NCI-H345 (cell line): ENCODE measurements at regions not wholly inside any gene's neighbourhood (a gene's known extent, or its start where the extent isn't known, plus 50 kb on each side); places are given as distances from the start of the nearest gene placed in this dataset.
"Not testable (repeated sequence)": the region's sequence is repeated elsewhere in the genome, so short reads cannot be mapped to it uniquely, and the experiment has no call there.

ENCODE experiments used
- DNase-seq: peaks from one replicate; lab custom pipeline; 2025; lab: John Stamatoyannopoulos, UW

DNA sequence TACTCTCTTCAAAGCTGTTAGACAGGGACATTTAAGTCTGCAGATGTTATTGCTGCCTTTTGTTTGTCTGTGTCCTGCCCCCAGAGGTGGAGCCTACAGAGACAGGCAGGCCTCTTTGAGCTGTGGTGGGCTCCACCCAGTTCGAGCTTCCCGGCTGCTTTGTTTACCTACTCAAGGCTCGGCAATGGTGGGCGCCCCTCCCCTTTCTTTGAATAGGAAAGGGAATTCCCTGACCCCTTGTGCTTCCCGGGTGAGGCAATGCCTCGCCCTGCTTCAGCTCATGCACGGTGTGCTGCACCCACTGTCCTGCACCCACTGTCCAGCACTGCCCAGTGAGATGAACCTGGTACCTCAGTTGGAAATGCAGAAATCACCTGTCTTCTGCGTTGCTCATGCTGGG, 435.8 kb upstream of the GRIN3A start:
- not testable (repeated sequence) for DNase-seq

DNA sequence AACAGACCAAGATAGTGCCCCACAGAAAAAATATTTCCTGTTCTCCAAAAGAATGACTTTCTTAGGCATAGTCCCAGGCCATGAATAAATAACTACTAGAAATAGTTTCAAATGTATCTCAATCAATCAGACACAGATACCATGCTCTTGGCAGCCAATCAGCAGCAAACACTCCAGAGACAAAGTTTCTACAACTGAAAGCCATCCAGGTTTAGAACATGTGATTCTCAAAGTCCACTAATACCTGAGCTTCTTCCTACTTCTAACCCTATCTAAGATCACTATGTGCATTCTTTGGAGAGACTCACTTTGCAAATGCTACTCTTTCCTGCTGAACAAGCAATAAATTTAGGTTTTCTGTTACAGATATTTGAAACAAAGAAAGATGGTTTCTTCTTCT, 425.8 kb upstream of the GRIN3A start:
- DNase-seq, result no peak

DNA sequence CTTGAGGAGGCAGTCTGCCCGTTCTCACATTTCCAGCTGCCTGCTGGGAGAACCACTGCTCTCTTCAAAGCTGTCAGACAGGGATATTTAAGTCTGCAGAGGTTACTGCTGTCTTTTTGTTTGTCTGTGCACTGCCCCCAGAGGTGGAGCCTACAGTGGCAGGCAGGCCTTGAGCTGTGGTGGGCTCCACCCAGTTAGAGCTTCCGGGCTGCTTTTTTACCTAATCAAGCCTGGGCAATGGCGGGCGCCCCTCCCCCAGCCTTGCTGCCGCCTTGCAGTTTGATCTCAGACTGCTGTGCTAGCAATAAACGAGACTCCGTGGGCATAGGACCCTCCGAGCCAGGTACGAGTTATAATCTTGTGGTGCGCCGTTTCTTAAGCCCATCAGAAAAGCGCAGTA, 414.6 kb upstream of the GRIN3A start:
- not testable (repeated sequence) for DNase-seq

DNA sequence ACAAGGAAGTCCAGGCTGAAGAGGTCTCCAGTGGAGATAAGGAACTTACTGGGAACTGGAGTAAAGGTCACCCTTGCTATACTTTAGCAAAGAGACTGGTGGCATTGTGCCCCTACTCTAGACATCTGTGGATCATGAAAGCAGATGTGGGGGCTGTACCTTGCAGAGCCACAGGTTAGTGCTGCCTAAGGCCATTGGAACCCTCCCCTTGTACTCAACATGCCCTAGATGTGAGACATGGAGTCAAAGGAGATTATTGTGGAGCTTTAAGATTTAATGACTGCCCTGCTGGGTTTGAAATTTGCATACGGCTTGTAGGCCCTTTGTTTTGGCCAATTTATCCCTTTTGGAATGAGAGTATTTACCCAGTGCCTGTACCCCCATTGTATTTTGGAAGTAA, 397.3 kb upstream of the GRIN3A start:
- DNase-seq, result no peak

DNA sequence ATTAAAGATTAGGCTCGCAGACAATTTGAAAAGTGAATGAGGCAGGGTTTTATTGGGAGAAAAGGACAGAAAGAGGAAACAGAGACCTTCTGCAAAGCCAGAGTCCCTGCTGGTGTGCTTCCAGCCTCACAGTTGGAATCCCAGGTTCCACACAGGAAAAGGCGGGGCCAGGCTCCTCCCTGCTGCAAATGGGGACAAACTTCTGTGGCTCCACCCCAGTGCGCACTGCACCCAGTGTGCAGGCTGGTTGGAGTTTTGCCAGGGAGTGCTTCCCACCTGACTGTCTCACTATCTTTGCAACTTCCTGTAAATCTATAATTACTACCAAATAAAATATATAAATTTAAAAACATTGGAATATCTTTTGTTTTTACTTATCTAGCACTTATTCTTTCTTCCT, 386.0 kb upstream of the GRIN3A start:
- no peak for DNase-seq

DNA sequence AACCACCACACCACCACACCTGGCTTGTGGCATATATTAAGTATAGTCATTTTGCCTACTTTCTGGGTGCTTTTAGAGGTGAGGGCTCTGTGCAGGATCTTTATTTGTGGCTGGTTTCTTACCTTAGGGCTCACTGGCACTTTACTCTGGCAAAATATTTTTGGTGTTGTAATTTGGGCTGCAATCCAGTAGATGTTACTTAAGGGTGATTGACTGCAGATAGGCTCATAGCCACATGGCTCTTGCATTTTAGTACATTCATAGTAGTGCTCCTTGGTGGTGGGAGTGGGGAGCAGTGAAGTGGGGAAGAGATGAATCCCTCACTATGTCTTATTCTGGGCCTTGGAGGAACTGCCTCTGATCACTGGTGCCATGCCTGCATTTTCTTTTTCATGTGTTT, 376.1 kb upstream of the GRIN3A start:
- DNase-seq, result no peak

DNA sequence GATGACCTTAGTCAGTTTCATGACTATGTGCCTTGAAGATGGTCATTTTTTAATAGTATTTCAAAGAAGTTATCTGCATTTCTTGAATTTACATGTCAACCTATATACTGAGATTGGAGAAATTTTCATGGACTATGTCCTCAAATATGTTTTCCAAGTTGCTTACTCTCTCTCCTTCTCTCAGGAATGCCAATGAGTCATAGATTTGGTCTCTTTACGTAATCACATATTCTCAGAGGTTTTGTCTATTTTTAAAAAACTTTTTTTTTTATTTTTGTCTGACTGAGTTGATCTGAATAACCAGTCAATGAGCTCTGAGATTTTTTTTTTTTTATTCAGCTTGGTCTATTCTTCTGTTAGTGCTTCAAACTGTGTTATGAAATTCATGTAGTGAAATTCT, 374.7 kb upstream of the GRIN3A start:
- DNase-seq, result no peak

DNA sequence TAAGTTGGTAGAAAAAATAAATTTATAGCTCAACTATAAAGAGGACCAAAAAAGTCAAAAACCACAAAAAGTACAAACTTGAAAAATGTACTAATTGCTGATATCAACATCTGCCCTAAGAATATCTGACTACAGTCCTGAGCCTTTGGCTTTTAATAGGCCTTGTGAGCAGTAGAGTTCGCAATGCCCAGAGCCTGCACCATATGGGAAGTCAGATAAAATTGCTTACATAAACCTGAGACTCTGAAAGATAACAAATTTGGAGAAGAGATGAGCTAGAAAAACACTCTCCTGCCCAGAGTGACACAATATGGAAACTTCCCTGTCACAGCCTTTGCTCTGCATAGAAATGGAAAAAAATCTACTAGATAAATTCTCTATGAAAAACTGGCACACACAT, 368.0 kb upstream of the GRIN3A start:
- no peak for DNase-seq

DNA sequence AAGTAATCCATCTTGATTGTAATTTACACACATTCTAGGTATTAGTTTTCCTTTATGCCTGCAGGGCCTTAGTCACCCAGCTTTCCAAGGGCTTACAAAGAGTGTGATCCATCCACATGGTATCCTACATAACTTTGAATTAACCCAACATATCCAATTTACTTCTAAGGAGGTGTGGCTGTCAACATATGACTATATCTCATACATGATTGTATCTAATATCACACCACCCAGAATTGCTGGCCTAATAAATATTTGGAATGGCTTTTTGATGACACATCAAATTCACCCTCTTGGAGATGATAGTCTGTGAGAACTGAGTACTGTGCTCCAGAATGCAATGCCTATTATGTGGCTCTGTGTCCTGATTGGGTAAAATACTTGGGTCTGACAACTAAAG, 363.3 kb upstream of the GRIN3A start:
- DNase-seq, result no peak

DNA sequence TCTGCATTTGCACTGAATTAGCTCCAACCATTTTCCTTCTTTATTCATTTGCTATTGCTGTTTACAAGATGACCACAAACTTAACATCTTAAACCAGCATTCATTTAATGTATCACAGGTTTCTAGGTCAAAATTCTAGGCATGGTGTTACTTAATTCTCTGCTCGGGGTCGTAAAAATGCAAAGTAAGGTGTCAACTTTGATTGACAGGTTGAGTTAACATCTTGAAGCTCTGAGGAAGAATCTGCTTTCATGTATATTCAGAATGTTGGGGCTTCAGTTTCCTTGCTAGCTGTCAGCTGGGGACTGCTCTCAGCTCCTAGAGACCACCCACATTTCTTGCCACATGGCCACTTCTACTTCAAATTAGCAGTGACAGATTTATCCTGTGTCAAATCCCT, 348.7 kb upstream of the GRIN3A start:
- DNase-seq, result no peak

DNA sequence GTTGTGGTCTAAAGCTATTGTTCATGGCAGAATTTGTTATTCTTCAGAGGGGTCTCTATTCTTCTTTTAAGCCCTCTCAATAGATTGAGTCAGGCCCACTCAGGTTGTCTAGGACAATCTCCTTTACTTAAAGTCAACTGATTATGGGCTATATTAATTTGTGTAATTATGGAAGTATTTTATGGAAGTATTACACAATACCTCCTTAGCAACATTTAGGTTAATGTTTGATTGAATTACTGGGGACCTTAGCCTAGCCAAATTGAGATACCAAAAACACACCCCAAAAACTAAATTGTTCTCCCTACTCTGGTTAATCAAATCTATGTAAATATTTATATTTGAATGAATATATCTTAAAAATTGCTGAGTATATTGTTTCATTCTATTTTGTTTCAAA, 347.1 kb upstream of the GRIN3A start:
- DNase-seq, result no peak

DNA sequence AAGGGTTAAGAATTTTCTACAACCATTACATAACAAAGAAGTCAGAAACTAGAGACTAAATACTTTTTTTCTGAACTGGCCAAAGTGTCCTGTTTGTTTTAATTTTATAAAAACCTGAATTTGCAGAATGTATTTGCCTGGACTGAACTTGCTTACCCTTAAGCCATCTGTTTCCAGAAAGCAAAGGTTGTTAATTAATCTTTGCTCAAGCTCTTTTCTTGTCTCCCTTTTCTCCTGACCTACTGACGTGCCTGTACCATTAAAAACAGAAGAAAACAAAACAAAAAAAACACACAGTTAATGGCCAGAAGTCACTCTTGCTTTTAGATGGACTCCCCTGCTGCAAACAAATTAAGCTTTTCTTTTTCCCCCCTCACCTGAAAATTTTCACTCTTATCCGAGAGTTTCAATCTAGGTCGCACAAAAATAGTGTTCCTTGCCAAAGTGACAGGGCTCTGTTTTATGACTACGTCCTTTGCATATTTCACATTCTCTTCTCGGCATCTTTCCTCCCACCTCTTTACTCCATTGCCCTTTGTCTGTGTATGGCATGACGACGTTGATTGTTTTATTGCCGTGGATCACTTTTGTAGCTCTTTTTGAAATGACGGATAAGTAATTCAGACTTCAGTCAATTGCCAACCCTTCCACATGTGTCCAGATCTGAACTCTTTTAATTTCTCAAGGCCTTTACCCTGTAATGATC, 333.8 kb upstream of the GRIN3A start:
- DNase-seq, result no peak

DNA sequence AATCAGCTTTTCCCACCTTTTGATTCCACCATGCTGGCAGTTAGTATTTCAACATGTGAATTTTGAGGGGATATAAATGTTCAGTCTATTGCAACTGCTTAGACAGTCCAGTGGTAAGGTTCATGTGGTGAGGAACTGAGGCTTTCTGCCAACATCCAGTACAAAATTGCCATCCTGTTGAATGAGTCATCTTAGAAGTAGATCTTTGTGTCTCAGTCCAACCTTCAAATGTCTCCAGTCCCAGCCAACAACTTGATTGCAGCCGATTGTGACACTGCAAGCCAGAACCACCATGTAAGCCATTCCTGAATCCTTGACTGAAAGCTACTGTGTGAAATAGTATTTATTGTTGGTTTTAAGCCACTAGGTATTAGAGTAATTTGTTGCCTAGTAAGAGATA, 331.5 kb upstream of the GRIN3A start:
- DNase-seq, result no peak

DNA sequence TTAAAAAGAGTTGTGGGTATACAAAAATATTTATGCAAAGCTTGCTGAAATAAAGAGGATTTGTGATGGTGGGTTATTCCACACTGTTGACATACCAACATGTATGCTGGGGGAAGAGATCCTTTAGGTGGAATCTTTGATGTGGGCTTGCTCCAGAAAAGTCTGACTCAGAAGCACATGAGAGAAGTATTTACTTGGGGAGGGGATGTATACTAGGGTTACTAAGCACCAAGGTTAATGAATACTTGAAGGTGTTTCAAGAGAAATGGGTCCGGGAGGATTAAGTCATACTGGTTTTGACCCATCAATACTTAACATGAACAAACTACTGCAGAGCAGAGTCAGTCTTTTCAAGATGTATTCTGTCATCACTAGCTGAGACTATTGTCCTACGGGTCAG, 316.4 kb upstream of the GRIN3A start:
- DNase-seq, result no peak

DNA sequence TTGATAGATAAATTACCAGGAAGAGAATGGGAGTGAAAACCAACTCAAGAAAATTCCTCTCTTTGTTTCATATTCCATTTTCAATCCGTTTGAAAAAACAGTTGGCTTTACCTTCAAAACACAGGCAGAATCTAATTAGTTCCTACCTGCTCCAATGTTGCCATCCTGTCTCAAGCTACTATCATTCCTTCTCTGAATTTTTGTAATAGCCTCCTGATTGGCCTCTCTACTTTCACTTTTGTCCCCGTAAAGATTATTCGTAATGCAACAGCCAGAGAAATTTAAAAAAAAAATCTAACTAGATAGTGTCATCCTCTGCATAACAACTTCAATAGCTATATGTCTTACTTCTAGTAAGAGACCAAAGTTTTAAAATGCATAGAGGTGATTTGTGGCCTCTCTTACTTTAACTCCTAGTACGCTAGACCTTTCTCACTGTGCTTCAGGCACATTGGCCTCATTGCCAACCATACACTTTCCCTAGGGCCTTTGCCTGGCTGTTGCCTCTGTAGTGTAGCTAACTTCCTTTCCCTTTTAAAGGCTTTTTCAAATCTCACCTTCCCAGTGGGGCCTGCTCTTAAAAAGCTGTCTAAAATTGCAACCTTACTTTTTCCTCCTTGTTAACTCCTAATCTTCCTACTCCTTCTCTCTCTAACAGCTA, 311.3 kb upstream of the GRIN3A start:
- no peak for DNase-seq

DNA sequence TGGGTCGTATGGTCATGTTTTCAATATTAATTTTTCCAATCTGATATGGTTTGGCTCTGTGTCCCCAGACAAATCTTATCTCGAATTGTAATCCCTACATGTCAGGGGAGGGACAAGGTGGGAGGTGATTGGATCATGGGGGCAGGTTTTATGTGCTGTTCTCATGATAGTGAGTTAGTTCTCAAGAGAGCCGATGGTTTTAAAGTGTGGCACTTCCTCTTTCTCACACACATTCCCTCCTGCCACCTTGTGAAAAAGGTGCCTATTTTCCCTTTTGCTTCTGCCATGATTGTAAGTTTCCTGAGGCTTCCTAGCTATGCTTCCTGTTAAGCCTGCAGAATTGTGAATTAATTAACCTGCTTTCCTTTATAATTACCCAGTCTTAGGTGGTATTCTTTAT, 309.1 kb upstream of the GRIN3A start:
- no peak for DNase-seq

DNA sequence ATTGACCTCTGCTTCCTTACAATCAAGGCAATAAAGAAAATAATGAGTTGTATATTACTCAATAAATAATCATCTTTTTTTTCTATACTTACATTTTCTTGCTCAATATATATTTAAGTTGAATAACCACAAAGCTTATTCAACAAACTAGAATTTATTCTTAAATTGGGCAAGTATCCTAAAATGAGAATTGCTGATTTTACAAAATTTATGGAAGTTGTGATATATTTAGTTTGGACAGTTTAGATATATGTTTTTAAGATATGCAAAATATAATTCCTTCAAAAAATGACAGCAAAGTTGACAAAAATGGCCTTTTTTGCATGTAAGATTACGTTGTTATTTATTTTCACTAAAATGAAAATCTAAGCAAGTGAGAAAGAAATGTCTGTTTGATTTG, 305.7 kb upstream of the GRIN3A start:
- no peak for DNase-seq

DNA sequence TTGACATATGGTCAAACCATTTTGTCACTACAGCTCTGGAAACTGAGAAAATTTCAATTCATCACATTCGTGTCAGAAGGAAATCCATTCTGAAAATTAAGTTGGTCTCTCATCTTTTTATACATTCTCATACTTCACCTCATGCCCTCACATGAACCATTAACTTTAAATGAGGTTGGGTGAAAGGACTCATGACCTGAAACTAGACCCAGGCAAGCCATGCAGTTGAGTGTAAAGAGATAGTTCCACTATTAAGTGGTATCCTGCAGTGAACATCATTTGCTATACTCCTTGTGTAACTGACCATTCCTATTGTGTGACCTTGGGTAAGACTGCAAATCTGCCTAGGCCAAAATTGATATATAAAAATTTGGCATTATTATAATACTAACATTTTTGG, 299.6 kb upstream of the GRIN3A start:
- DNase-seq, result no peak

DNA sequence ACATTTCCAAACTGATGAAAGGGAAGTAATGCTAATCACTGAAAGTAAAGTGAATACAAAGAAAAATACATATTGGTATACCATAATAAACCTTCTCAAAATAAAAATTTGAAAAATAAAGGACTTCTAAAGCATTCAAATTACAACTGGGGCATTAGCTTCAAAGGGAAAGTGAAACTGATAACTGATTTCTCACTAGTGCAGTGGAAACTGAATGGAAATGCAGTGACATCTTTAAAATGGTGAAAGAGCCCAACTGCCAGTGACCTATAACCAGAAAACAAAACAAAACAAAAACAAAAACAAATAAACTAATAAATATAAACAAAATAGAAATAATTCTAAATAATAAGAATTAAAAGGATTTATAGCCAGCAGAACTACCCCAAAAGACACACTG, 297.5 kb upstream of the GRIN3A start:
- DNase-seq, result no peak

DNA sequence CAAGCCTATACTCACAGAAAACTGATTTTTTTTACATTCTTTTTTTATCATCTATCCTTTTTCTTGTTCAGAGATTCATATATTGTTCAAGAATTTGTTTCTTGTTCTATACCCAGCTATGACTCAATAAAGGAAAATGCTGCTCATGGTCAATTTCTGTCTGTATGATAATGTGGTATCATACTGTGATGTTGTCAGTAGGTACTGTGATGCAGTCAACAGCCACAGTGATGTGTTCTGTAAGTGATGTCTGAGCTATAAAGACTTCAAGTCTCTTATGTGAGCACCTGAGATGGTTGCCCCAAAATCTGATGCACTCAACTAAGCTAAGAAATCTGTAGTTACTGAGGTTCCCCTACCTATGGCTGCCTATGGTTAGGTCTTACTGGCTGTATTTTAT, 294.2 kb upstream of the GRIN3A start:
- no peak for DNase-seq

DNA sequence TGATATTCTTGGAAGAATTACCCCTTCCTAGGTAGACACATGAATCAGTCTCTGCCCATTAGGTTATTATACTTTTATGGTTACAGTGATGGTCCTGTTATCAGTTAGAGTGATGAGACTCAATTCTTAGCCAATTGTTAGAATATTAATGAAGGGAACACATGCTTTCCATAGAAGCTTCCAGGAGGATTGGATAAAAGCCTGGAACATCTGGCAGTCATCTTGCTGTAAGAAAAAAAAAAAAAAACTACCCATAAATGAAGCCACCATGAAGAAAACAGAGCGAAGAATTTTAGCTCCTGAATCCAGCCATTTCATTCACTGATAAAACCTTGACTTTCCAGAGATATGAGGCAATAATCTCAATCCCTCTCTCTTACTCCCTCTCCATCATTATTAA, 262.5 kb upstream of the GRIN3A start:
- DNase-seq, result no peak

DNA sequence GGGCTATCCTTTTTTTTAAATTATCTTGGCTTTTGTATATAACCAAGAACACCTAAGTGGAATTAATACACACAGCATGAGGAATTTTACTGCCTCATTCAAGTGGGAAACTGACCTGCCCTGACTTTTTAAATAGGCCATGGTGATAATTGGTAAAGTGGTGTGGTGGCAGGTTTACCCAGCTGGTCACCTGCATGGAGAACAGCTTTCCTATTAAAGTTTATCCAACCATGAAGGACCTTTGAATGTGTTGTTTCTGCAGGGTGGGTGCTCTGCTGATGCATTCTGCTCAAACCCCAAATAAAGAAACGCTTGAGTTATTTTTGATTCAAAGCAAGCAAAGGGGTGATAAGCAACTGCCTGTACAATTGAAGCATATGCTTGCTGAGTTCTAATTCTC, 261.0 kb upstream of the GRIN3A start:
- DNase-seq, result peak; percentile 89

DNA sequence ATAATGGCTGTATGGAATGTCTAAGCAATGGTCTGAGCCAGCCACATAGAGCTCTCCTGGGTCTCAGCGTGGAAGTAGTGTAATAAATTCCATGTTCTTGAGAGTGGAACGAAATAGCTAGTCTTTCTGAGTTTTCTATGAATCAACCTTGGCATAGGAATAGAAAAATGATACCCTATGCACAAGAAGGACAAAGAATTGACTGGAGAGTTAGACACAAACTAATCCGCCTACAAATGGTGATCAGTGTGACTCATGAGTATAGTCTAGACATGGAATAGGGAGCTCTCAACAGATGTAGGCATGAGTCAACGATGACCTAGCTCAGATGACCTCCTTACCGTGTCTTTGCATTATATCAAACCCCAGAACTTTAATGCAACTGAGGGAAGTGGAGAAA, 256.8 kb upstream of the GRIN3A start:
- DNase-seq, result no peak

DNA sequence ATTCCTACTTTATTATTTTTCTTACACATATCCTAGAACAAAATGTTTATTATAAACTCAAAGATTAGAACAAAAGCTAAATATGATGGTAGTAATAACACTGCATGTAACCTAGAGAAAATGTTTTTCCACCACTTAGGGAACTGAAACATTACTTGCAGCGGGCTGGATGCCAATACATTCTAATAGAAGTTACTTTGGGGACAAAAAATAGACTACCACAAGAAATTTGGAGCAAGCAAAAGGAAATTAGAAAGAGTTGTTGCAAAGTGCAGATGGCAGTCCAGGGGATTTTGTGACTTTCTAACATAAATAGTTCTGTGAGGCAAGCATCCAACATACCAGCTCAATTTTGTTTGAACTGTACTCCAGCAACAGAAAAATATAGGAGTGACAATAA, 255.3 kb upstream of the GRIN3A start:
- no peak for DNase-seq
